GM18909 (cell line): ENCODE measurements at regions not wholly inside any gene's neighbourhood (a gene's known extent, or its start where the extent isn't known, plus 50 kb on each side); places are given as distances from the start of the nearest gene placed in this dataset.
"Not testable (repeated sequence)": the region's sequence is repeated elsewhere in the genome, so short reads cannot be mapped to it uniquely, and the experiment has no call there.

Experiments
- ATAC-seq: cut with Tn5 transposase; IDR thresholded peaks from one replicate; pipeline ENCODE4 v1.9.1; 2021; ENCODE audit warnings: mild to moderate bottlenecking; ENCODE audit not compliant: unreplicated experiment, poor library complexity

- no peak for ATAC-seq
Observed at GRCh38 chr15:53068636-53069035, 278.5 kb upstream of the ONECUT1 start.

DNA sequence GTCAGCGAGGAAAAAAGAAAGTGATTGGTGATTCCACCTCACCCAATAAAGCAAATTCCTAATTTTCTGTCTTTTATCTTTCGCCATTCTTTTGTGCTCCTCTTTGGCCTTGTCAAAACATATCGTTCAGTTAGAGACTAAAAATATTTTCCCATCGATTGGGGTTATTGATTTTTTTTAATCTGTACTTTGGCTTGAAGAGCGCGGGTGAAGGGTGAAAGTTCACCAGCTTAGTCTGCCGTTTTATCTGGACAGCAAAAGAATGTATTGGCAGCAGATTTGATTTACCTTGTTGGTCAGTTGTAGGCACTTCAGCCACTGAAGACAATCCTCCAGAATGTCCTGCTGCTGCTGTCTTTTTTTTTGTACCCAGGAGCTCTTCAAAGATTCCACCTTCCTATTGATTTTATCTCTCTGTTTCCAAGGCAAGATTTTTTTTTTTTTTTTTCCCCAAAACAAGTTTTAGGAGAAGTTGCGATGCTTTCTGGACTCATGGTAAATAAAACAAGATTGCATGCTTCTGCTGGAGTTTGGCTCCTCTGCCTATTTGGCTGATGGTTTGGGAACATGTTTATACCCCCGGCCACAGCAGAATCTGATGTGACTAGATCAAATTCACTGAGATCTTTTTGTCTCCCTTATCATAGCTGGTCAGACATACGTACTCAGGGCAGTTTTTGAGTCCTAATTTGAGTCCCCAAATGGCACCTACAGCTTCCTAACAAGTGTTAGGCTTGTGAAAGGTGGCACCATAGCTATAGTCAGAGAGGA, 269.3 kb upstream of the ONECUT1 start:
- ATAC-seq = no peak

GRCh38 chr15:53046153-53046790, 256.1 kb upstream of the ONECUT1 start:
- no peak for ATAC-seq

DNA sequence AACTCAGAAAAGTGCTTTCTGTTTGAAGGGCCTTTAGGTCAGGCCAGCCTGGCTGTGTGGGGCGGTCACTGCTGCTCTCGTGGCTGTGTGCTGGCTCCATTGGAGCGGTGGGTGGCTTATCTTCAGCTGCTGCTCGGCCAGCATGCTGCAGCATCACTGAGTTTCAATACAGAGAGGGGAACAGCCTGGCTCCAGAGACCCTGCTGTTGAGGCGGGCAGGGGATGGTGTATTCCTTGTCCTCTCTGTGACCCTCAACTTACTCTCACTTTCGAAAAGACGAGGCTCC, 248.5 kb upstream of the ONECUT1 start:
- no peak for ATAC-seq

DNA sequence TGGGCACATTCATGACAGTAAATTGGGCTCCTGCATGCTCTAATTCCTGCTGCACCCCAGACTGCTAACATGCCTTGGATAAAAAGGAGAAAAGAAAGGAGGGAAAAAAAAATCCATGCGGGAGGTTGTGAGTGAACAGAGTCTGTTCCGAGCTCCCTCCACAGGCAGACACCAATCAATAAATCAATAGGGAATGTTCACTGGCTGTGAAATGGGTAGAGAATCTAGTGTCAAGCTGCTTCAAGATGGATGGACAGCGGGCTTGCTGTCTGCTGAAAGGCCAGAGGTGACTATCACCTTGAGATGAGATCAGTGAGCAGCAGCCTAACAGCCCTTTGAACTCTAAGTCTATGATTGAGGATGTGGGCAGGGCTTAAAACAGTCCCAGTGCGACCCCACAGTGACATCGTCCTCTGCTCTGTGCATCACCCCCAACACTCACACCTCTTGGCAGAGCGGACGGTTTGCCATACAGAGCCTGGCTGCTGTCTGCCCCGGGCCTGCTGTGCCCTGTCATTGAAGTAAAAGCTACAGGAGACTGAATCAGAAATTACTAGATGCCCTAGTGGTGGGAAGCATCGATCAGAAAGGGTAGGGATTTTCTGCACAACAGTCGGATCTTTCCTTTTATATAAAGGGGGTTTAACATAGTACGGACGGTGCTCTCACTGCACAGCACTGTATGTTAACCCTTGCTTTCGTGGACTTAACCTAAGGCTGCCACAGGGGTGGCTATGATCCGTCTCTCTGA, 247.9 kb upstream of the ONECUT1 start:
- no peak for ATAC-seq

GRCh38 chr15:53036641-53037040, 246.5 kb upstream of the ONECUT1 start:
- no peak for ATAC-seq

DNA sequence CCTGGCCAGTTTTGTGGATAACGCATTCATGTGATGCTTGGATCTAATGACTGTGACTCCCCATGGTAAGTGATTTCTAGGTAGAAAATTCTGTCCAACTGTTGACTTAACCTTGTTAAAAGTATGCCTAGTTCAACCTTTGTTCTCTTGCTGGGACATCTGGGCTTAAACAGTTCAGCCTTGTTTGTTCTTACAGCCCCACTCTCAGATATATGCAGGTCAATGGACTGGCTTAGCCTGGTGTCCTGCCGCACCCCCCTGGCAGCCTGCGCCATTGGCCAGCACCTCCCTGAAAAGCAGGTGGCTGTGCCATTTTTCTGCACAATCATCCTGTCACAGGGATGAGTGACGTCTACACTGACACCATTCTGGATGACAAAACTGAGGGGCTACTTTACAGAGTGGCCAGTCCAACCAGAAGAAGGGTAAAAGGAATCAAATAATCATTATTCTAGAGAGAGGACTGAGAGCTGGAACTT, 244.7 kb upstream of the ONECUT1 start:
- ATAC-seq = no peak

- no peak for ATAC-seq
Observed at GRCh38 chr15:53033709-53034108, 243.6 kb upstream of the ONECUT1 start.

- ATAC-seq = no peak
Observed at GRCh38 chr15:53031469-53031868, 241.3 kb upstream of the ONECUT1 start.

DNA sequence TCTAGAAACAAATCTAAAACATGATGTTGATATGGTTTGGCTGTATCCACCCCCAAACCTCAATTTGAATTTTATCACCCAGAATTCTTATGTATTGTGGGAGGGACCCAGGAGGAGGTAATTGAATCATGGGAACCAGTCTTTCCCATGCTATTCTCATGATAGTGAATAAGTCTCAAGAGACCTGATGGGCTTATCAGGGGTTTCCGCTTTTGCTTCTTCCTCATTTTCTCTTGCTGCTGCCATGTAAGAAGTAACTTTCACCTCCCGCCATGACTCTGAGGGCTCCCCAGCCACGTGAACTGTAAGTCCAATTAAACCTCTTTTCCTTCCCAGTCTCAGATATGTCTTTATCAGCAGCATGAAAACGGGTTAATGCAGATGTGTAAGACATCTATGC, 232.7 kb upstream of the ONECUT1 start:
- no peak for ATAC-seq

GRCh38 chr15:53013329-53013728, 223.2 kb upstream of the ONECUT1 start:
- ATAC-seq = no peak

GRCh38 chr15:53011779-53012178, 221.6 kb upstream of the ONECUT1 start:
- ATAC-seq = not testable (repeated sequence)

GRCh38 chr15:53009093-53009492, 219.0 kb upstream of the ONECUT1 start:
- ATAC-seq = no peak

DNA sequence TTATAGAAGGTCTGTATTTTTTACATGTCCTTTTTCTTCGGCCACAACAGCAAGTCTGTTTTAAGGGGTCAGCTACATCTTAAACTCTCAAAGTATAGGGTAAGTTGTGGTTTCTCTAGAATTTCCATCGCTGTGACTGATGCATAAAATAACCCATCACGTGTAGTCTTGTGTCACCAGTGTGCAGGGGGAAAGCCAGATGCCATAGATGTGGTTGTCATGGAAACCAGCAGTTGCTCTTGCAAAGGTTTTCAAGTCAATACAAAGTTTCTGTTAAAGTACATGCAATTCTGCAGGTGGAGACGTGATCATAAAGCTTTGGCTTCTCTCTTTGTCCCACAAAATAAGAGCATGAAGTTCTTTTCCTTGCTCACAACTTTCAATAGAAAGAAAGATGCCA, 210.3 kb upstream of the ONECUT1 start:
- ATAC-seq = no peak

DNA sequence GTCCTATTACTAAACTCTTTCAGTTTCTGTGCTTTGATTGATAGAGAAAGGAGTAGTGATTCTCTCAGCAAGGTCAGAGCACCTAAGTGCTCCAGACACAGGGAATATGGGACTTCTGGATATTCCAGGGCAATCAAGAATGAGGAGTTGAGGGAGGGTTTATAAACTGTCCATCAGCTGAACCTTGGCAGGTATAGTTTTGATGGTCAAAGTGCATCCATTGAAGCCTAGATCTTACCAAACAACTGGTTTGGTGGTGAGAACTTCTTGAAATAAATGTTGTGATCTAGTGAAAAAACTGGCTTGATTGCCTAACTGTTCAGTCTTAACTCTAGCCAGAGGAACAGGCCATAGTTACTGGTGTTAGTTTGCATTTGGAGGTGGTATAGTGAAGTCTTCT, 207.0 kb upstream of the ONECUT1 start:
- no peak for ATAC-seq

GRCh38 chr15:52994290-52994689, 204.2 kb upstream of the ONECUT1 start:
- ATAC-seq = no peak

DNA sequence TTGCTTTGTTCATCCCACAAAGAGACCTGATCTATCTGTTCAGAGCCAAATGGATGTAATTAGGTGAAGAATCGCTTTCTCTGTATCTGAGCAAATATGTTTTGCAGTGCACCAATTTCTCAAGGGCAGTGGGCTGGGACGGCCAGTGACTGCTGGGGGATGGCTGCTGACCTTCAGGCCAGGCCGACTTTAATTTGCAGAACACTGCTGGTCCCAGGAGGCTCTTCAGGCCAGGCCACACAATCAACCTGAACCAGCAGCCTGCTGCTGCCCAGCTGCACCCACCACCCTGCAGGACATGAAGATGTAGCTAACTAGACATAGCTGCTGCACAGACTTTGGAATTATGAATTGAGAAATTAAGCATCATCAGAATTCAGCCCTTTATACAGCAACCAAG, 194.4 kb upstream of the ONECUT1 start:
- ATAC-seq = no peak

- no peak for ATAC-seq
Observed at GRCh38 chr15:52980446-52980845, 190.3 kb upstream of the ONECUT1 start.

DNA sequence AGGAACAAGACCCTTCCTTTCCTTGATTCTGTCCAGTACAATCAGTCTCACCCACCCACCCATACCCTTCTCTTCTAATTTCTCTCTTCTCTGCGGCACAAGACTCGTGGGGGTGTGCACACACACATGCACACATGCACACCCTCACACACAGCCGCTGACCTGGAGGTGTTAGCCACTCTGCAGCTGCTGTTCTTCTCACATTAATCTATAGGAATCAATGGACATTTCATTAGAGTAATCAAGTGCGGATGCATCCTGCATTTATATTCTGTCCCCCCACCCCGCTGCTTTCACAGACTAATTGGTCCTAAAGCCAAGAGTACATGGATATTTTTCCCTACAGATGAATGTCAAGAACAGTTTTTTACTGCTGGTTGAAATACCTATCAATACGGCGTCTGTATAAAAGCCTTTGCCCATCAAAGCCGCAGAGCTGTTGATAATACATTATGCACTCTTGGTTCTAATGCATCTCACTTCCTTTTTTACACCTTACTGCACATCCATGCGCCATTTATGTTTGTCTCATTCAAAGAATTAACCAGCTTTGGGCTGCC, 186.5 kb upstream of the ONECUT1 start:
- no peak for ATAC-seq

- ATAC-seq = no peak
Observed at GRCh38 chr15:52975941-52976449, 185.9 kb upstream of the ONECUT1 start.

DNA sequence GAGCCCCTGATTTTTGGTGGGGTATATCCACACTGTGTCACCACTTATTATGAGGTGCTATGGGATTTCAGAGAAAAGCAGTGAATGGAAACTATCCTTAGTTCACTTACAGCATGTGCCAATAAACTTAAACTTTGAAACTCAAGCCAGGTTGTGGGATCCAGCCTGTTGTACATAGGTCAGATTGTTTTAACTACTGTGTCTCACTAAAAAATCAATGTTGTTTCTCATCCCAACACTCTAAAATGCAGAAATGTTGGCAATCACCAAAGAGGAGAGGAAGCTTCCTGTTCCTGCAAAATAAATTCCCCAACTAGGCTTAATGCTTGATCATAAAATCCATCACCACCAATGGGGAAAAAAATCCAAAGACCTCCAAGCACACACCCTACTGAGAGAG, 173.7 kb upstream of the ONECUT1 start:
- ATAC-seq = no peak
